ENCODE measurements at regions not wholly inside any gene's neighbourhood (a gene's known extent, or its start where the extent isn't known, plus 50 kb on each side); places are given as distances from the start of the nearest gene placed in this dataset.

GRCh38 chr21:41672543-41672915 is 94.3 kb downstream of the RIPK4 start:
- in situ Hi-C loops (cut with HindIII; ENCODE audit: low sequenced_read_pairs), result loop anchor here (5.0 to 10.0 kb wide), 2 partner anchors 60 to 62 kb away; no protein-coding TSS in a partner anchor

GRCh38 chr21:41671859-41672542 is 94.9 kb downstream of the RIPK4 start:
- in situ Hi-C loops (cut with HindIII; ENCODE audit: low sequenced_read_pairs), result loop anchor here (5.0 to 10.0 kb wide), 2 partner anchors 60 to 63 kb away; no protein-coding TSS in a partner anchor

GRCh38 chr21:41671212-41671762 is 95.6 kb downstream of the RIPK4 start:
- in situ Hi-C loops (cut with HindIII; ENCODE audit: low sequenced_read_pairs), result loop anchor here (5.0 to 10.0 kb wide), 2 partner anchors 59 to 64 kb away; no protein-coding TSS in a partner anchor

- in situ Hi-C loops (cut with HindIII; ENCODE audit: low sequenced_read_pairs), result loop anchor here (5.0 to 10.0 kb wide), 2 partner anchors 58 to 65 kb away; no protein-coding TSS in a partner anchor
These were observed 96.6 kb downstream of the RIPK4 start for GRCh38 chr21:41670056-41670805.

GRCh38 chr21:41669533-41669830 is 97.4 kb downstream of the RIPK4 start:
- in situ Hi-C loops (cut with HindIII; ENCODE audit: low sequenced_read_pairs), result no loop called here

- in situ Hi-C loops (cut with HindIII; ENCODE audit: low sequenced_read_pairs), result no loop called here
These were observed 97.9 kb downstream of the RIPK4 start for GRCh38 chr21:41668686-41669532.

GRCh38 chr21:41668051-41668541 is 98.8 kb downstream of the RIPK4 start:
- in situ Hi-C loops (cut with HindIII; ENCODE audit: low sequenced_read_pairs), result no loop called here

- in situ Hi-C loops (cut with HindIII; ENCODE audit: low sequenced_read_pairs), result no loop called here
These were observed 99.7 kb downstream of the RIPK4 start for GRCh38 chr21:41667136-41667535.

GRCh38 chr21:41666641-41667081 is 100.2 kb downstream of the RIPK4 start:
- in situ Hi-C loops (cut with HindIII; ENCODE audit: low sequenced_read_pairs), result no loop called here

GRCh38 chr21:41665766-41666595 is 100.9 kb downstream of the RIPK4 start:
- in situ Hi-C loops (cut with HindIII; ENCODE audit: low sequenced_read_pairs), result no loop called here

GRCh38 chr21:41664881-41665765 is 101.7 kb downstream of the RIPK4 start:
- in situ Hi-C loops (cut with HindIII; ENCODE audit: low sequenced_read_pairs), result no loop called here

GRCh38 chr21:41663805-41664788 is 102.8 kb downstream of the RIPK4 start:
- in situ Hi-C loops (cut with HindIII; ENCODE audit: low sequenced_read_pairs), result no loop called here

GRCh38 chr21:41662761-41663160 is 104.1 kb downstream of the RIPK4 start:
- in situ Hi-C loops (cut with HindIII; ENCODE audit: low sequenced_read_pairs), result no loop called here

- in situ Hi-C loops (cut with HindIII; ENCODE audit: low sequenced_read_pairs), result no loop called here
These were observed 104.7 kb downstream of the RIPK4 start for GRCh38 chr21:41662161-41662560.

GRCh38 chr21:41660748-41661147 is 106.1 kb downstream of the RIPK4 start:
- in situ Hi-C loops (cut with HindIII; ENCODE audit: low sequenced_read_pairs), result no loop called here

GRCh38 chr21:41659791-41660560 is 106.9 kb downstream of the RIPK4 start:
- in situ Hi-C loops (cut with HindIII; ENCODE audit: low sequenced_read_pairs), result no loop called here

- in situ Hi-C loops (cut with HindIII; ENCODE audit: low sequenced_read_pairs), result no loop called here
These were observed 109.8 kb downstream of the RIPK4 start for GRCh38 chr21:41656946-41657525.

Data from endothelial cell of hepatic sinusoid (primary cell).